HepG2 (cell line): ENCODE measurements at regions not wholly inside any gene's neighbourhood (a gene's known extent, or its start where the extent isn't known, plus 50 kb on each side); places are given as distances from the start of the nearest gene placed in this dataset.

Source experiments
- ATAC-seq: fragments of 200-7000 bp; cut with Tn5 transposase; 3 replicates; pipeline ENCODE4 v1.9.1; 2020; ENCODE audit warnings: mild to moderate bottlenecking, moderate library complexity
- BruUV-seq: library from RNA; stranded (reverse); fragments of 400-500 nt; replicated peaks from 2 replicates; lab custom pipeline; 2021; lab: Mats Ljungman, UMichigan
- CTCF ChIA-PET: fragments of 300-600 bp; formaldehyde crosslinking; extraction: SDS; loops from one replicate; lab custom pipeline; 2021; ENCODE audit warnings: low total read pairs, inconsistent platforms, low intra/inter-chr PET ratio; lab: Yijun Ruan, JAX
- POLR2A ChIA-PET: fragments of 350-600 bp; sonication (Branson Sonifier 250); formaldehyde crosslinking; loops from one replicate; lab custom pipeline; 2020; ENCODE audit warnings: antibody characterized with exemption, inconsistent platforms; lab: Yijun Ruan, JAX
- DNase-seq: peaks from one replicate; pipeline ENCODE4 v3.0.0-alpha.2; 2015; ENCODE audit warnings: low spot score
- FAIRE-seq: peaks from 3 replicates; lab custom pipeline; 2011; peaks lifted over from hg19 to GRCh38; lab: Jason Lieb, UNC
- H2AFZ ChIP-seq: one replicate; pipeline ENCODE4 v1.6.1; 2011; ENCODE audit warnings: low read length, inconsistent platforms
- H3K27ac ChIP-seq: fragments of 300-600 bp; 3 replicates; pipeline ENCODE4 v1.8.0; 2011; ENCODE audit warnings: mixed run types, mild to moderate bottlenecking, mixed read lengths, low read length, inconsistent platforms; ENCODE audit not compliant: insufficient read depth; ENCODE audit errors: extremely low read length
- H3K27me3 ChIP-seq, 2 experiments: fragments of 200-600 bp in 1 of 2; 2 replicates in 1 of 2; 3 replicates in 1 of 2; pipeline versions ENCODE4 v1.6.0 to v1.8.0; 2011; ENCODE audit warnings: low read length in 2 of 2, mild to moderate bottlenecking in 2 of 2, moderate library complexity in 2 of 2, inconsistent platforms in 1 of 2; ENCODE audit not compliant: insufficient read depth in 2 of 2, control insufficient read depth in 1 of 2
- H3K36me3 ChIP-seq, 2 experiments: fragments of 200-600 bp in 1 of 2; replicated peaks in 1 of 2; 2 replicates in 1 of 2; 3 replicates in 1 of 2; pipeline versions ENCODE4 v1.5.1 to v1.8.0; 2011; ENCODE audit warnings: low read length in 2 of 2, inconsistent platforms in 1 of 2; ENCODE audit not compliant: insufficient read depth in 2 of 2, control insufficient read depth in 1 of 2
- H3K4me1 ChIP-seq: 2 replicates; pipeline ENCODE4 v1.5.1; 2012; ENCODE audit warnings: low read length, inconsistent platforms; ENCODE audit not compliant: insufficient read depth
- H3K4me2 ChIP-seq: 2 replicates; pipeline ENCODE4 v1.6.0; 2011; ENCODE audit warnings: low read depth, low read length, inconsistent platforms
- H3K4me3 ChIP-seq, 3 experiments: fragments of 200-600 bp in 1 of 3; sonication (generic), shearing (Covaris generic) in 1 of 3; replicated peaks in 1 of 3; 2 replicates each; pipeline ENCODE4 v1.5.1; 2011 to 2016; ENCODE audit warnings: low read length in 3 of 3, inconsistent platforms in 2 of 3, low read depth in 2 of 3, mild to moderate bottlenecking in 2 of 3, control low read depth in 1 of 3, mixed read lengths in 1 of 3; ENCODE audit not compliant: insufficient read depth in 1 of 3
- H3K79me2 ChIP-seq: one replicate; pipeline ENCODE4 v1.6.1; 2011; ENCODE audit warnings: low read length, inconsistent platforms; ENCODE audit not compliant: insufficient read depth
- H3K9ac ChIP-seq: 2 replicates; pipeline ENCODE4 v1.6.0; 2011; ENCODE audit warnings: mild to moderate bottlenecking, low read depth, low read length, inconsistent platforms; ENCODE audit not compliant: insufficient read depth
- H3K9me3 ChIP-seq: 2 replicates; pipeline ENCODE4 v1.5.1; 2012; ENCODE audit warnings: mild to moderate bottlenecking, low read length
- H4K20me1 ChIP-seq: 2 replicates; pipeline ENCODE4 v1.6.0; 2011; ENCODE audit warnings: inconsistent platforms, mild to moderate bottlenecking, low read length, moderate library complexity; ENCODE audit not compliant: insufficient read depth
- ASH2L ChIP-seq: fragments of 300-600, 200-600 bp; sonication (generic); IDR thresholded peaks from 2 replicates; pipeline ENCODE4 v1.7.0; 2017; ENCODE audit warnings: low read depth, mild to moderate bottlenecking, moderate library complexity, mixed read lengths, low read length; ENCODE audit not compliant: insufficient read length
- ATF7 ChIP-seq, 2 experiments: fragments of 450-650 bp in 1 of 2; sonication (generic) in 1 of 2; formaldehyde crosslinking in 1 of 2; IDR thresholded peaks; 2 replicates each; pipeline versions ENCODE4 v1.4.0 to v1.6.1; 2016 to 2020; ENCODE audit warnings: antibody characterized with exemption in 1 of 2, mild to moderate bottlenecking in 1 of 2, missing genetic modification reagents in 1 of 2
- GATAD2A ChIP-seq: IDR thresholded peaks from 2 replicates; pipeline ENCODE4 v1.6.1; 2016
- HOXA5 ChIP-seq: sonication (generic); formaldehyde crosslinking; IDR thresholded peaks from 2 replicates; pipeline ENCODE4 v1.4.0; 2020; ENCODE audit warnings: missing genetic modification reagents
- MTF1 ChIP-seq: sonication (generic); formaldehyde crosslinking; IDR thresholded peaks from 2 replicates; pipeline ENCODE4 v1.5.0; 2020; ENCODE audit warnings: missing genetic modification reagents
- PPARG ChIP-seq: conservative IDR thresholded peaks from 2 replicates; pipeline ENCODE4 v1.6.1; 2016; ENCODE audit warnings: missing biosample characterization, missing genetic modification reagents
- RXRB ChIP-seq: IDR thresholded peaks from 2 replicates; pipeline ENCODE4 v1.6.1; 2016; ENCODE audit warnings: borderline replicate concordance, missing genetic modification reagents, missing compliant biosample characterization
- SIX1 ChIP-seq: sonication (generic); formaldehyde crosslinking; IDR thresholded peaks from 2 replicates; pipeline ENCODE4 v1.4.0; 2020; ENCODE audit warnings: missing genetic modification reagents, borderline replicate concordance
- SIX4 ChIP-seq: sonication (generic); formaldehyde crosslinking; IDR thresholded peaks from 2 replicates; pipeline ENCODE4 v1.4.0; 2020; ENCODE audit warnings: missing genetic modification reagents
- TFDP1 ChIP-seq: IDR thresholded peaks from 2 replicates; pipeline ENCODE4 v1.6.1; 2016; ENCODE audit warnings: missing compliant biosample characterization, missing genetic modification reagents, borderline replicate concordance
- ZBTB43 ChIP-seq: sonication (generic); formaldehyde crosslinking; conservative IDR thresholded peaks from 2 replicates; pipeline ENCODE4 v1.4.0; 2020; ENCODE audit warnings: missing genetic modification reagents
- ZMYM4 ChIP-seq: sonication (generic); formaldehyde crosslinking; IDR thresholded peaks from 2 replicates; pipeline ENCODE4 v1.8.1; 2023; ENCODE audit warnings: mild to moderate bottlenecking, missing genetic modification reagents
- ZNF142 ChIP-seq: sonication (generic); formaldehyde crosslinking; IDR thresholded peaks from 2 replicates; pipeline ENCODE4 v1.4.0; 2020; ENCODE audit warnings: missing genetic modification reagents
- ZNF451 ChIP-seq: sonication (generic); formaldehyde crosslinking; IDR thresholded peaks from 2 replicates; pipeline ENCODE4 v1.5.0; 2020; ENCODE audit warnings: mild to moderate bottlenecking, missing genetic modification reagents
- ZNF670 ChIP-seq: sonication (generic); formaldehyde crosslinking; IDR thresholded peaks from 2 replicates; pipeline ENCODE4 v1.8.0; 2022; ENCODE audit warnings: mild to moderate bottlenecking, missing genetic modification reagents, borderline replicate concordance
- ZNF740 ChIP-seq: sonication (generic); formaldehyde crosslinking; IDR thresholded peaks from 2 replicates; pipeline ENCODE4 v1.4.0; 2020; ENCODE audit warnings: missing genetic modification reagents
- ZNF841 ChIP-seq: sonication (generic); formaldehyde crosslinking; IDR thresholded peaks from 2 replicates; pipeline ENCODE4 v1.8.1; 2023; ENCODE audit warnings: missing genetic modification reagents, borderline replicate concordance
- WGBS: methylation state at CpG from one replicate; pipeline ENCODE4 v1.1.6; 2017; ENCODE audit warnings: low lambda C conversion rate; 5-methylcytosine and 5-hydroxymethylcytosine counted together
- in situ Hi-C: cut with HindIII; loops from 2 replicates; pipeline ENCODE4 v1.10.0; 2017; ENCODE audit warnings: low pct_unique_long_range_greater_than_20kb; ENCODE audit not compliant: extremely low pct_ligation_motif_present
- intact Hi-C: fragments of 100-400 bp; cut with micrococcal nuclease; formaldehyde crosslinking; loops from one replicate; pipeline ENCODE4 v1.10.0; 2022; ENCODE audit not compliant: unreplicated experiment

GRCh38 chr2:190587106-190587505, 52.6 kb upstream of the NEMP2 start:
- no peaks in the 10 kb centered on the region for H3K27me3 ChIP-seq
- DNase-seq (no peak), FAIRE-seq (no peak)
- TF ChIP-seq MTF1 = no peak
- peak; percentile 41; the same call in 1 of the 2 replicates for TF ChIP-seq ATF7 (IDR thresholded peaks at IDR 0.05)
- TF ChIP-seq ATF7 (CRISPR knock-in tag; IDR thresholded peaks at IDR 0.05) = no peak
- peak; percentile 74; the same call in 1 of the 2 replicates for TF ChIP-seq SIX4 (CRISPR knock-in tag)
- TF ChIP-seq HOXA5 = no peak
- TF ChIP-seq SIX1 (CRISPR knock-in tag) = peak; percentile 49; the same call in 1 of the 2 replicates
- no peak for TF ChIP-seq ZNF142 (CRISPR knock-in tag)
- no peak for TF ChIP-seq ZNF451 (CRISPR knock-in tag)
- peak; percentile 92 for TF ChIP-seq ZBTB43
- TF ChIP-seq ASH2L = no peak
- TF ChIP-seq ZNF740 = no peak
- no peak for TF ChIP-seq TFDP1 (CRISPR knock-in tag)
- TF ChIP-seq ZNF670 (CRISPR knock-in tag) = 0 out of 2 replicates have a peak, but pooled peaks have one; percentile 49
- peak; percentile 91 for TF ChIP-seq PPARG
- no peak for TF ChIP-seq GATAD2A (CRISPR knock-in tag)
- peak; percentile 51; the same call in 1 of the 2 replicates for TF ChIP-seq RXRB
- TF ChIP-seq ZNF841 (CRISPR knock-in tag) = no peak
- TF ChIP-seq ZMYM4 (CRISPR knock-in tag) = 0 out of 2 replicates have a peak, but pooled peaks have one; percentile 29

More at GRCh38 chr2:190587106-190587505, 52.6 kb upstream of the NEMP2 start:
- no peak overlapping the region for H2AFZ ChIP-seq
- peak overlapping the region; percentile 3; the same call in 1 of the 2 replicates for H3K4me2 ChIP-seq
- ChIA-PET CTCF (no interaction called here), POLR2A (no interaction called here)
- H3K4me3 ChIP-seq = no peak overlapping the region
- no peaks in the 10 kb centered on the region for H3K79me2 ChIP-seq
- no peak overlapping the region for H3K27ac ChIP-seq
- H3K9ac ChIP-seq = no peak overlapping the region
- 49% methylated on average over 4 of the region's 4 CpGs for WGBS
- in situ Hi-C loops (no loop called here), intact Hi-C loops (no loop called here)
- no peaks in the 10 kb centered on the region for H3K36me3 ChIP-seq
- peaks cover 8% of the 10 kb centered on the region for H3K4me1 ChIP-seq
- H3K9me3 ChIP-seq = no peaks in the 10 kb centered on the region
- no peaks in the 10 kb centered on the region for H4K20me1 ChIP-seq
- ATAC-seq = peak; percentile 41; the same call in 2 of the 3 replicates
- BruUV-seq = no TSS peak
